Rectal smooth muscle tissue (tissue), 1 donor: ENCODE measurements at regions not wholly inside any gene's neighbourhood (a gene's known extent, or its start where the extent isn't known, plus 50 kb on each side); places are given as distances from the start of the nearest gene placed in this dataset.

Experiments used
- H3K27ac ChIP-seq: one replicate; pipeline ENCODE4 v1.7.0; 2013; ENCODE audit warnings: low read depth, low read length, inconsistent platforms
- H3K27me3 ChIP-seq: one replicate; pipeline ENCODE4 v1.7.0; 2013; ENCODE audit warnings: low read length; ENCODE audit not compliant: control insufficient read depth, insufficient read depth
- H3K36me3 ChIP-seq: one replicate; pipeline ENCODE4 v1.7.0; 2013; ENCODE audit warnings: low read length; ENCODE audit not compliant: control insufficient read depth, insufficient read depth
- H3K4me1 ChIP-seq: one replicate; pipeline ENCODE4 v1.7.0; 2013; ENCODE audit warnings: low read length; ENCODE audit not compliant: control insufficient read depth, insufficient read depth
- H3K4me3 ChIP-seq: one replicate; pipeline ENCODE4 v1.7.0; 2013; ENCODE audit warnings: low read length
- H3K9ac ChIP-seq: one replicate; pipeline ENCODE4 v1.7.0; 2013; ENCODE audit warnings: low read length

- H3K27me3 ChIP-seq, result no peaks in the 10 kb centered on the region
- H3K27ac ChIP-seq, result no peak overlapping the region
- H3K4me3 ChIP-seq, result no peak overlapping the region
- no peaks in the 10 kb centered on the region for H3K4me1 ChIP-seq
- H3K36me3 ChIP-seq, result no peaks in the 10 kb centered on the region
- H3K9ac ChIP-seq, result no peak overlapping the region
Measured at GRCh38 chr16:51359141-51359955, 208.3 kb upstream of the SALL1 start.

GRCh38 chr16:51357839-51358238 is 206.8 kb upstream of the SALL1 start:
- Histone ChIP-seq H3K4me1 (no peaks in the 10 kb centered on the region), H3K9ac (no peak overlapping the region), H3K36me3 (no peaks in the 10 kb centered on the region), H3K27me3 (no peaks in the 10 kb centered on the region), H3K4me3 (no peak overlapping the region), H3K27ac (no peak overlapping the region)

DNA sequence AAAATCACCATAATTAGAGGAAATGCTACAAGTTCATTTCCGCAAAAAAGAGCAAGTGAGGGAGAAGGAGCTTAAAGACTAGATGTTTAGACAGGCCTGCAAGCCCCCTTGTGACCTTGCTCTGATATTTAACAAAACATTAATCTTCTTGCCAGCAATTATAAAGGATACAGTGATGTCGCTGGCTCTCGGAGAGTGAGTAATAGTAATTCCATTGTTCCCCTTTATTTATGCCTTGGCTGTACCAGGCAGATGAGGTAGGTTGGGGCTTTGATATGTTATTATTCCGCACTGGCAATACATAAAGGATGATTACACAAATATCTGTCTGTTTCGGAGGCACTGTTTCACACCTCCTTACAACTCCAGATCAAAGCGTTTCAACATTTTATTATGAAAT is 204.8 kb upstream of the SALL1 start:
- Histone ChIP-seq H3K27ac (no peak overlapping the region), H3K9ac (no peak overlapping the region), H3K4me3 (no peak overlapping the region), H3K36me3 (no peaks in the 10 kb centered on the region), H3K27me3 (no peaks in the 10 kb centered on the region), H3K4me1 (no peaks in the 10 kb centered on the region)

DNA sequence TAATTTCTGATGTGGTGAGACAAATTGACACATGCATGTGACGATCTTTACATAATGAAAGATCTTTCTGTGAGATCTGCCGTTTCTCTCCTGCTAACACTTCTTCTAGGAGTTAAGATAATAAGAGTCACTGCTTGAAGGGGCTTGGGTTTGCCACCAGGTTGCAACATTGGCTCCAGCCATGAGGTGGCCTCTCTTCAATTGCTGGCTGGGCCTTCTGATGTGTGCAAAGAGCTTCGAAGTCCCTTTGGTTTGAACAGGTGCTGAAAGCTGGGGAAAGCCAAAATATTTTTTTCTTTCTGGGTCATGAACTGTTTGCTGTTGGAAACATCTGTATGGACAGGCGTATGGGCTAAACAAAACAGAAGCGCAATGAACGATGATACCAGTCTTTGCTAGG is 204.1 kb upstream of the SALL1 start:
- Histone ChIP-seq H3K27me3 (no peaks in the 10 kb centered on the region), H3K36me3 (no peaks in the 10 kb centered on the region), H3K4me1 (no peaks in the 10 kb centered on the region), H3K4me3 (no peak overlapping the region), H3K9ac (no peak overlapping the region), H3K27ac (no peak overlapping the region)

- H3K27ac ChIP-seq, result no peak overlapping the region
- no peaks in the 10 kb centered on the region for H3K27me3 ChIP-seq
- no peaks in the 10 kb centered on the region for H3K36me3 ChIP-seq
- no peaks in the 10 kb centered on the region for H3K4me1 ChIP-seq
- no peak overlapping the region for H3K9ac ChIP-seq
- no peak overlapping the region for H3K4me3 ChIP-seq
Measured at GRCh38 chr16:51353055-51353454, 202.0 kb upstream of the SALL1 start.

GRCh38 chr16:51349626-51350025 is 198.6 kb upstream of the SALL1 start:
- Histone ChIP-seq H3K36me3 (no peaks in the 10 kb centered on the region), H3K27ac (no peak overlapping the region), H3K4me1 (no peaks in the 10 kb centered on the region), H3K9ac (no peak overlapping the region), H3K4me3 (no peak overlapping the region), H3K27me3 (no peaks in the 10 kb centered on the region)

- no peak overlapping the region for H3K4me3 ChIP-seq
- H3K27me3 ChIP-seq, result no peaks in the 10 kb centered on the region
Measured at GRCh38 chr16:51343411-51343810, 192.3 kb upstream of the SALL1 start.

GRCh38 chr16:51341204-51341603 is 190.1 kb upstream of the SALL1 start:
- Histone ChIP-seq H3K36me3 (no peaks in the 10 kb centered on the region), H3K4me1 (no peaks in the 10 kb centered on the region), H3K27me3 (no peaks in the 10 kb centered on the region), H3K4me3 (no peak overlapping the region), H3K27ac (no peak overlapping the region), H3K9ac (no peak overlapping the region)

More at GRCh38 chr16:51343411-51343810, 192.3 kb upstream of the SALL1 start:
- Histone ChIP-seq H3K27ac (no peak overlapping the region), H3K9ac (no peak overlapping the region), H3K4me1 (no peaks in the 10 kb centered on the region), H3K36me3 (no peaks in the 10 kb centered on the region)

DNA sequence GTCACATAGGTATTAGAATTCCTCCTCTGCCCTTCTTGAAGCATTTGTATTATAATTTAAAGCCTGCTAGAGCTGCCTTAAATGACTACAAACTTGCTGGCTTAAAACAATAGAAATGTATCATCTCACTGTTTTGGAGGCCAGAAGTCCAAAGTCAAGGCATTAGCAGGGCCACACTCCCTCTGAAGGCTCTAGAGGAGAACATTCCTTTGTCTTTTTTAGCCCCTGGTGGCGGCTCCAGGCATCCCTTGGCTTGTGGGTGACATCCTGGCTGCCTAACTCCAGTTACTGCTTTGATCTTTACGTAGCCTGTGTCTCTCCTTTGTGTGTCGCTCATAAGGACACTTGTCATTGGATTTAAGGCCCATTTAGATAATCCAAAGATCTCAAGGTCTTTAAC is 186.6 kb upstream of the SALL1 start:
- Histone ChIP-seq H3K27me3 (no peaks in the 10 kb centered on the region), H3K4me3 (no peak overlapping the region), H3K4me1 (no peaks in the 10 kb centered on the region), H3K36me3 (no peaks in the 10 kb centered on the region), H3K9ac (no peak overlapping the region), H3K27ac (no peak overlapping the region)

- Histone ChIP-seq H3K9ac (no peak overlapping the region), H3K27ac (no peak overlapping the region), H3K4me1 (no peaks in the 10 kb centered on the region), H3K36me3 (no peaks in the 10 kb centered on the region), H3K4me3 (no peak overlapping the region), H3K27me3 (no peaks in the 10 kb centered on the region)
Measured at GRCh38 chr16:51328733-51329132, 177.7 kb upstream of the SALL1 start.

- Histone ChIP-seq H3K27ac (no peak overlapping the region), H3K9ac (no peak overlapping the region), H3K36me3 (no peaks in the 10 kb centered on the region), H3K4me3 (no peak overlapping the region), H3K27me3 (no peaks in the 10 kb centered on the region), H3K4me1 (no peaks in the 10 kb centered on the region)
Measured at GRCh38 chr16:51327001-51327400, 175.9 kb upstream of the SALL1 start.

- H3K9ac ChIP-seq, result no peak overlapping the region
- no peak overlapping the region for H3K27ac ChIP-seq
Measured at GRCh38 chr16:51326131-51326856, 175.2 kb upstream of the SALL1 start.

GRCh38 chr16:51321251-51321650 is 170.2 kb upstream of the SALL1 start:
- H3K9ac ChIP-seq, result no peak overlapping the region
- no peaks in the 10 kb centered on the region for H3K4me1 ChIP-seq
- H3K27me3 ChIP-seq, result no peaks in the 10 kb centered on the region
- H3K36me3 ChIP-seq, result no peaks in the 10 kb centered on the region
- no peak overlapping the region for H3K4me3 ChIP-seq
- H3K27ac ChIP-seq, result no peak overlapping the region

More at GRCh38 chr16:51326131-51326856, 175.2 kb upstream of the SALL1 start:
- no peaks in the 10 kb centered on the region for H3K27me3 ChIP-seq
- H3K4me3 ChIP-seq, result no peak overlapping the region
- no peaks in the 10 kb centered on the region for H3K4me1 ChIP-seq
- no peaks in the 10 kb centered on the region for H3K36me3 ChIP-seq
